GM06990 (cell line): ENCODE measurements at regions not wholly inside any gene's neighbourhood (a gene's known extent, or its start where the extent isn't known, plus 50 kb on each side); places are given as distances from the start of the nearest gene placed in this dataset.

ENCODE experiments used
- DNase-seq: peaks from one replicate; pipeline ENCODE4 v3.0.0-alpha.2; 2011; ENCODE audit not compliant: insufficient read length; ENCODE audit errors: extremely low read depth
- H3K27me3 ChIP-seq: replicated peaks from 2 replicates; pipeline ENCODE4 v1.6.0; 2011; ENCODE audit warnings: low read length; ENCODE audit not compliant: control insufficient read depth, insufficient read depth
- H3K36me3 ChIP-seq: 2 replicates; pipeline ENCODE4 v1.5.1; 2011; ENCODE audit warnings: low read length; ENCODE audit not compliant: control insufficient read depth, insufficient read depth
- H3K4me3 ChIP-seq: replicated peaks from 2 replicates; pipeline ENCODE4 v1.5.1; 2011; ENCODE audit warnings: low read depth, mild to moderate bottlenecking, control low read depth, low read length
- CTCF ChIP-seq: IDR thresholded peaks from 2 replicates; pipeline ENCODE4 v1.5.1; 2011; ENCODE audit warnings: low read length, control low read depth, mild to moderate bottlenecking, inconsistent platforms; ENCODE audit not compliant: insufficient read depth, poor library complexity, severe bottlenecking

- DNase-seq, result no peak
- no peak overlapping the region for H3K4me3 ChIP-seq
- H3K27me3 ChIP-seq, result no peaks in the 10 kb centered on the region
- no peaks in the 10 kb centered on the region for H3K36me3 ChIP-seq
- TF ChIP-seq CTCF, result no peak
These were observed 447.1 kb downstream of the TXNL1 start for GRCh38 chr18:56191334-56191733.

GRCh38 chr18:56189615-56190014 lies 448.8 kb downstream of the TXNL1 start:
- H3K4me3 ChIP-seq, result no peak overlapping the region
- DNase-seq, result no peak
- no peaks in the 10 kb centered on the region for H3K27me3 ChIP-seq
- H3K36me3 ChIP-seq, result no peaks in the 10 kb centered on the region
- no peak for TF ChIP-seq CTCF

GRCh38 chr18:56188529-56189275 lies 449.7 kb downstream of the TXNL1 start:
- Histone ChIP-seq H3K4me3 (no peak overlapping the region), H3K27me3 (no peaks in the 10 kb centered on the region), H3K36me3 (no peaks in the 10 kb centered on the region)
- no peak for DNase-seq
- TF ChIP-seq CTCF, result no peak

GRCh38 chr18:56186319-56186718 lies 452.1 kb downstream of the TXNL1 start:
- no peaks in the 10 kb centered on the region for H3K36me3 ChIP-seq
- no peak for DNase-seq
- no peak overlapping the region for H3K4me3 ChIP-seq
- H3K27me3 ChIP-seq, result no peaks in the 10 kb centered on the region
- TF ChIP-seq CTCF, result no peak

- no peaks in the 10 kb centered on the region for H3K27me3 ChIP-seq
- TF ChIP-seq CTCF, result no peak
- H3K4me3 ChIP-seq, result no peak overlapping the region
These were observed 453.3 kb downstream of the TXNL1 start for GRCh38 chr18:56185126-56185525.

GRCh38 chr18:56176751-56177150 lies 461.6 kb downstream of the TXNL1 start:
- H3K4me3 ChIP-seq, result no peak overlapping the region
- no peak for TF ChIP-seq CTCF
- no peaks in the 10 kb centered on the region for H3K27me3 ChIP-seq
- no peaks in the 10 kb centered on the region for H3K36me3 ChIP-seq
- DNase-seq, result no peak

More at GRCh38 chr18:56185126-56185525, 453.3 kb downstream of the TXNL1 start:
- no peaks in the 10 kb centered on the region for H3K36me3 ChIP-seq
- no peak for DNase-seq
